ENCODE measurements at regions not wholly inside any gene's neighbourhood (a gene's known extent, or its start where the extent isn't known, plus 50 kb on each side); places are given as distances from the start of the nearest gene placed in this dataset.

- TF ChIP-seq CTCF (IDR thresholded peaks at IDR 0.05) (no peak), ZFX (IDR thresholded peaks at IDR 0.05; ENCODE audit: borderline replicate concordance) (no peak)
Observed at GRCh38 chr12:127182018-127182417, 1085.0 kb upstream of the TMEM132C start.
